GM21723 (cell line): ENCODE measurements at regions not wholly inside any gene's neighbourhood (a gene's known extent, or its start where the extent isn't known, plus 50 kb on each side); places are given as distances from the start of the nearest gene placed in this dataset.
"Not testable (repeated sequence)": the region's sequence is repeated elsewhere in the genome, so short reads cannot be mapped to it uniquely, and the experiment has no call there.

Experiments
- ATAC-seq: cut with Tn5 transposase; IDR thresholded peaks from one replicate; pipeline ENCODE4 v1.9.1; 2021; ENCODE audit warnings: mild to moderate bottlenecking, moderate library complexity; ENCODE audit not compliant: unreplicated experiment

GRCh38 chr10:33071857-33072256, 113.8 kb upstream of the ITGB1 start:
- ATAC-seq: no peak

DNA sequence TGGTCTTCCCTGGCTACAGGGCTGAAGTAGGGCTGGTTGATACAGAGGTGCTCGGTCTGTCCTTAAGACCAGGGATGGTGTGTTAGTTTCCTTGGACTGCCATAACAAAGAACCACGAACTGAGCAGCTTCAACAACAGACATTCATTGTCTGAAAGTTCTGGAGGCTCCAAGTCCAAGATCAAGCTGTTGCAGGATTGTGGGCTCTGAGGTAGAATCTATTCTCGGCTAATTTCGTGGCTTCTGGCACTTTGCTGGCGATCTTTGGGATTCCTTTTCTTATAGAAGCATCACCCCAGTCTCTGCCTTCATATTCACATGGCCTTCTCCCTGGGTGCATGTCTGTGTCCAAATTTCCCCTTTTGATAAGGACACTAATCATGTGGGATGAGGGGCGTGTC, 112.1 kb upstream of the ITGB1 start:
- ATAC-seq: no peak

- no peak for ATAC-seq
Measured at GRCh38 chr10:33067917-33068316, 109.9 kb upstream of the ITGB1 start.

- no peak for ATAC-seq
Measured at GRCh38 chr10:33067481-33067880, 109.5 kb upstream of the ITGB1 start.

- ATAC-seq: no peak
Measured at GRCh38 chr10:33066558-33067236, 108.7 kb upstream of the ITGB1 start.

GRCh38 chr10:33065111-33065510, 107.1 kb upstream of the ITGB1 start:
- ATAC-seq: no peak

- ATAC-seq: no peak
Measured at GRCh38 chr10:33064706-33065105, 106.7 kb upstream of the ITGB1 start.

- no peak for ATAC-seq
Measured at GRCh38 chr10:33057620-33058019, 99.6 kb upstream of the ITGB1 start.

DNA sequence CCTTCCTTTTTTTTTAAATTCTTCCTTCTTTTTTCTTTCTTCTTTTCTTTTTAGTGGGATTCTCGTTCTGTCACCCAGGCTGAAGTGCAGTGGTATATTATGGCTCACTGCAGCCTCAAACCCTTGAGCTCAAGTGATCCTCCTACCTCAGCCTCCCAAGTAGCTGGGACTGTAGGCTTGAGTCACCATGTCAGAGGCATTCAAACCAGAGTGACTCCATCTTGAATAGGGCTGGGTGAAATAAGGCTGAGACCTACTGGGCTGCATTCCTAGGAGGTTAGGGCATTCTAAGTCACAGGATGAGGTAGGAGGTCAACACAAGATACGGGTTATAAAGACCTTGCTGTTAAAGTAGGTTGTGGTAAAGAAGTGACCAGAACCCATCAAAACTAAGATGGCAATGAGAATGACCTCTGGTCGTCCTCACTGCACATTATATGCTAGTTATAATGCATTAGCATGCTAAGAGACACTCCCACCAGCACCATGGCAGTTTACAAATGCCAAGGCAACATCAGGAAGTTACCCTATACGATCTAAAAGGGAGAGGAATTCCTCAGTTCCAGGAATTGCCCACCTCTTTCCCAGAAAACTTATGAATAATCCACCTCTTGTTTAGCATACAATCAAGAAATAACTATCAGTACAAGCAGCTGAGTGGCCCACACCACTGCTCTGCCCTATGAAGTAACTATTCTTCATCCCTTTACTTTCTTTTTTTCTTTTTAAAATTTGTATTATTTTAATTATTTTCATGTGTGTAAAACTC, 99.0 kb upstream of the ITGB1 start:
- ATAC-seq: no peak

DNA sequence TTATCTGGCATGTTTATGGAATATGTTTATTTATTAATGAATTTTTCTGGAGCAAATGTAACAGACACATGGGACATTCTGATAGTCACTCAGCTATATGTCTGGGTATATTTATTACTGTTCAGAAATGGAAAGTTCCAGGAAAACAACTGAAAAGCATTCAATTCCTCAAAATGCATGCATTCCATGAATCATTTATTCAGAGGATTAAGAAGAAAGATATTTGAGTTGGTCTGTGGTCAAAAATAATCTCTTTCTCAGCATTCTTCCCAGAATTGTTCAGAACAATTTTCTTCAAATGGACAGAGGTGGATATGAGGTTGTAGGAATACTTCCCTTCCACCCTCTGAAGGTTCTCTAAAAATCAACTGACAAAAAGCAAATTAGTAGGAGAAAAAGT, 97.6 kb upstream of the ITGB1 start:
- ATAC-seq: no peak

GRCh38 chr10:33052915-33053810, 95.1 kb upstream of the ITGB1 start:
- no peak for ATAC-seq

DNA sequence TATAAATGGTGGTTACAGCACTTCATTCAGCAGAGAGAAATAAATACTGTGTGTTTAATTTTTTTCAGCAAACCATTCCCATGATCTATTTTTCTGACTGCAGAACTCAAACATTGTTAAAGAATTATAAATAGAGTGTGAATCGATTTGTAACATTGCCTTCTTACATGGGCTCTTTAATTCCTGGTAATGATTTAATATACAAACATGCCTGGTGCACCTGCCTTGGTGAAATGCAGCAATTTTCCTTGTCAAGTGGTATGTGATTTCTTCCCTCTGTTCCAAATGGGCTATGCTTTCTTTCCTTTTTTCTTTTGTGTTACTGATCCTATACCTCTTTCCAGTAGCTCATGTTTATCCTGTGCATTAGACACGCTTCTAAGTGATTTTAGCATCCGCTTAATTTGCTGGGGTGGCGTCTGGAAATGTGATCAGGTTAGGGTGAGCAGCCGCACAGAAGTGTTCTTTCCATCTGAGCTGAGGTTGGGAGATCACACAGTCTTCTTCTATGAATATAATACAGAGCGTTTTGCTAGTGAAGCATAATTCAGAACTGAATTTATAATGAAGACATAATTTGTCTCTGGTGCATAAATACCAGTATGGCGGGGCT, 94.3 kb upstream of the ITGB1 start:
- ATAC-seq: no peak

GRCh38 chr10:33049963-33050920, 92.2 kb upstream of the ITGB1 start:
- ATAC-seq: not testable (repeated sequence)

GRCh38 chr10:33048223-33048622, 90.2 kb upstream of the ITGB1 start:
- ATAC-seq: no peak

DNA sequence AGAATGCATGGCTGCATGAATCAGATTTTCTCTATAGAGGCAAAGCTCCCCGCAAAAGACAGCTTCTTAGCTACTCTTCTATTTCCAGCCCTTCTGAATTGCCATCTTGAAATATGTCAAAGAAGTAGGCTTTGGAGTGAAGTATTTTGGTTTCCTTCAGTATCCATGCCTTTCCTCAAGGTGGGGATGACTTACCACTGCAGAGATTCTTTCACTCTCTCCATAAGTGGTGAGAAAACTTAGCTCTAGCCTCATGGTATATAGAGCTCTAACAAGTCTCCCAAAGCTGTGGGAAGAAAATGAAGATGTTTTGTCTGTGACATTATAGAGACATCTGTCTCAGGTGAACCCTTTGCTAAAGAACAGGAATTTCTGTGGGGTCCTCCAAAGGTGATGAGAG, 89.6 kb upstream of the ITGB1 start:
- ATAC-seq: no peak

DNA sequence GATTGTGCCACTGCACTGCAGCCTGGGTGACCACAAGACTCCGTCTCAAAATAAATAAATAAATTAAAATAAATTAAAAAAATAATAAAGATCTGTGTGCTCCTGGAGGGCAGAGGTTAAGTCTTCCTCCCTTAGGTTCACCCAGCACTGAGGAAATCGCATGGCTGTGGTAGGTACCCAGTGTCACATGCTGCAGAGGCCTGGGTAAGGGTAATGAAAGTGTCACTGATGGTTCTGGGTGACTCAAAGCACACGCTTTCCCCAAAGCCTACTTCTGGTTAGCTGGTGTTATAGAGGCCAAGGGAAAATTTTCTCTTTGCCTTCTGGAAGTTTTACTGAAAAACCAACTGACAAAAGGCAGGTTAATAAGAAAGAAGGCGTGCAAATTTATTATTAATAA, 88.8 kb upstream of the ITGB1 start:
- no peak for ATAC-seq

DNA sequence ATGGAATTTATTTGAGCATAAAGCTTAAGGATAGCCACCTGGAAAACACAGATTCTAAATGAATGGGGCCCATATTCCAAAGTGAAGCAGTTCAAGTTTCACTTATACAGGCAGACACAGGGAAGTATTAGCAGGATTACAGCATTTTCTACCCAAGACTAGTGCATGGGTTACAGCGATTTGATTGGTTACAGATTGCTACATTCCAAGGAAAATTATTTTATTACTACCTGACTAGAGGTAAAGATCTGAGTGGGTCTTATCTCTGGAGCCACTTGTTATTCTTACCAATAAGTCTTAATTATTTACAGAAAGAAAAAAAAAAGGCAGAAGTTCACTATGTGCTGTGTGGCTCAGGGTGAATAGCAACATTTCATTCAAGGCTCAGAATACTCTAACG, 87.4 kb upstream of the ITGB1 start:
- no peak for ATAC-seq

GRCh38 chr10:33042565-33042964, 84.5 kb upstream of the ITGB1 start:
- no peak for ATAC-seq

DNA sequence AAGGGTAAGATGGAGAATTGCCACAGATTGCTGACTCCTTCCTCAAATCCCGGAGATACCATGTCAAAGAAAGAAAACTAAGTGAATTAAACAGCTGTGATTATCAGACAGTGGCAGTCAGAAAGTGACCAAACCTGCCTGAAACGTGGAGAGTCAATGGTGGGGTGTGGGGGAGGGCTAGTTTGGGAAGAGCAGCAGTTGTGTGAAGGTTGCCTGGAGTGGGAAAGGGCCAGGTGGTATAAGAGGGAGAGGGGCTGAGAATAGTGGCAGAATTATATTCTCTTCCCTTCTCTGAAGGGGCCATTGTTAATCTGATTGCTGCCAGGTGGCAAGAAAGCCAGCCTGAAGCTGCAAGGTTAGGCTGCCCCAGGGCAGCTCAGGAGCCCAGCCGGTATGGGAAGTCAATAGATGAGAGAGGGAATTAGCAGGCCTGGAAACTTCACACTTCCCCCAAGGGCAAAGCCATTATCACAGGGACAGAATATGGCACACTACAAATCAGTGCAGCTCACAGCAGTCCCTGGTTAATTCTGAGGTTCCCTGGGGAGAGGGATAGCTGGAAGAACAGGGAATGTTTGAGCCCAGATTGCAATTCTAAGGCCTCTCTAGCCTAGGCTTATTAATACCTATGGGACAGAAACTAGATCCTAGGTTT, 83.9 kb upstream of the ITGB1 start:
- no peak for ATAC-seq

GRCh38 chr10:33040436-33040835, 82.4 kb upstream of the ITGB1 start:
- no peak for ATAC-seq
